ENCODE measurements at regions not wholly inside any gene's neighbourhood (a gene's known extent, or its start where the extent isn't known, plus 50 kb on each side); places are given as distances from the start of the nearest gene placed in this dataset.
A peak's percentile ranks its signal among the peaks of the same experiment; 100 is the strongest.
"Not testable (repeated sequence)": the region's sequence is repeated elsewhere in the genome, so short reads cannot be mapped to it uniquely, and the experiment has no call there.

- CTCF ChIA-PET: interaction anchor here (0.6 to 4.1 kb wide), 14 partner anchors 9 to 69 kb away, joined by 3 to 41 read pairs (median 6); a partner anchor contains a TSS
- peak overlapping the region; percentile 89 for H3K27ac ChIP-seq (ENCODE audit: low read length)
- H3K27me3 ChIP-seq (replicated peaks in 1 of 2; ENCODE audit: control insufficient read depth in 2 of 2, extremely low read depth in 1 of 2, insufficient read depth in 2 of 2, low read length in 1 of 2); H3K9me3 Mint-ChIP-seq; H3K9me3 ChIP-seq; H3K36me3 ChIP-seq (ENCODE audit: control insufficient read depth in 2 of 2, extremely low read depth in 1 of 2, insufficient read depth in 1 of 2, low read length in 1 of 2); H3K36me3 Mint-ChIP-seq; H3K4me1 ChIP-seq (ENCODE audit: control insufficient read depth in 1 of 2, extremely low read depth in 1 of 2, insufficient read depth in 2 of 2, low read length in 2 of 2); H3K27me3 Mint-ChIP-seq: not testable (repeated sequence)
- peak overlapping the region; percentile 61 to 92 for H3K4me3 ChIP-seq (ENCODE audit: control insufficient read depth in 1 of 2, extremely low read depth in 1 of 2, low read length in 1 of 2)
- POLR2A ChIA-PET: interaction anchor here (0.5 to 3.8 kb wide), 28 partner anchors 10 to 1701 kb away, joined by 3 to 87 read pairs (median 6); a partner anchor contains a TSS
- peak; percentile 74 to 87 (median 83) for ATAC-seq (replicated peaks in 1 of 4)
- H3K4me1 Mint-ChIP-seq: peaks cover 28 to 31% (median 30%) of the 10 kb centered on the region in 3 donors
- H3K4me3 Mint-ChIP-seq: peak overlapping the region; percentile 80 to 90 (median 87)
- 0% methylated on average over 4 of the region's 53 CpGs for WGBS (ENCODE audit: insufficient coverage)
- peak overlapping the region; percentile 89 to 96 for H3K27ac Mint-ChIP-seq
- DNase-seq: peak in 28 of 35 experiments; percentile 14 to 79 (median 48)
These were observed 87.8 kb downstream of the OR2B2 start for GRCh38 chr6:27824211-27825024.

GRCh38 chr6:27823714-27824210, 88.4 kb downstream of the OR2B2 start:
- H3K27ac Mint-ChIP-seq: peak overlapping the region; percentile 89 to 96
- POLR2A ChIA-PET: interaction anchor here (0.5 to 3.8 kb wide), 22 partner anchors 9 to 1061 kb away, joined by 3 to 87 read pairs (median 6); partner anchors contain the start of gene ZSCAN26 (in 1 of the 2)

GRCh38 chr6:27816906-27817305, 95.3 kb downstream of the OR2B2 start:
- WGBS (ENCODE audit: insufficient coverage): 94% methylated on average over 2 of the region's 3 CpGs
- H3K4me1 Mint-ChIP-seq: peaks cover 6 to 19% (median 16%) of the 10 kb centered on the region in 3 donors
- no peaks in the 10 kb centered on the region for H3K27me3 Mint-ChIP-seq
- POLR2A ChIA-PET: interaction anchor here (0.7 to 1.3 kb wide), 3 partner anchors 20 to 28 kb away, joined by 3 to 4 read pairs (median 4); a partner anchor contains a TSS
- Histone ChIP-seq H3K27me3 (replicated peaks in 1 of 2; ENCODE audit: control insufficient read depth in 2 of 2, extremely low read depth in 1 of 2, insufficient read depth in 2 of 2, low read length in 1 of 2) (no peaks in the 10 kb centered on the region), H3K27ac (ENCODE audit: low read length) (no peak overlapping the region), H3K36me3 (ENCODE audit: control insufficient read depth in 2 of 2, extremely low read depth in 1 of 2, insufficient read depth in 1 of 2, low read length in 1 of 2) (no peaks in the 10 kb centered on the region), H3K9me3 (no peaks in the 10 kb centered on the region), H3K4me3 (ENCODE audit: control insufficient read depth in 1 of 2, extremely low read depth in 1 of 2, low read length in 1 of 2) (no peak overlapping the region), H3K4me1 (ENCODE audit: control insufficient read depth in 1 of 2, extremely low read depth in 1 of 2, insufficient read depth in 2 of 2, low read length in 2 of 2) (peaks cover 4 to 17% of the 10 kb centered on the region in 2 experiments)
- ATAC-seq (replicated peaks in 1 of 4) (no peak), DNase-seq (no peak)
- H3K9me3 Mint-ChIP-seq: no peaks in the 10 kb centered on the region
- CTCF ChIA-PET: interaction anchor here (0.5 to 4.7 kb wide), 2 partner anchors 77 to 1457 kb away, joined by 3 to 29 read pairs; a partner anchor contains a TSS
- H3K27ac Mint-ChIP-seq: no peak overlapping the region
- no peak overlapping the region for H3K4me3 Mint-ChIP-seq
- H3K36me3 Mint-ChIP-seq: no peaks in the 10 kb centered on the region

More at GRCh38 chr6:27823714-27824210, 88.4 kb downstream of the OR2B2 start:
- H3K9me3 ChIP-seq; H3K27me3 ChIP-seq (replicated peaks in 1 of 2; ENCODE audit: control insufficient read depth in 2 of 2, extremely low read depth in 1 of 2, insufficient read depth in 2 of 2, low read length in 1 of 2); H3K4me1 ChIP-seq (ENCODE audit: control insufficient read depth in 1 of 2, extremely low read depth in 1 of 2, insufficient read depth in 2 of 2, low read length in 2 of 2); H3K36me3 Mint-ChIP-seq; H3K27me3 Mint-ChIP-seq; H3K36me3 ChIP-seq (ENCODE audit: control insufficient read depth in 2 of 2, extremely low read depth in 1 of 2, insufficient read depth in 1 of 2, low read length in 1 of 2); H3K9me3 Mint-ChIP-seq: not testable (repeated sequence)
- Mint-ChIP-seq H3K4me1 (peaks cover 23 to 26% (median 26%) of the 10 kb centered on the region in 3 donors), H3K4me3 (peak overlapping the region; percentile 80 to 90 (median 87))
- CTCF ChIA-PET: interaction anchor here (0.6 to 4.1 kb wide), 13 partner anchors 9 to 70 kb away, joined by 3 to 41 read pairs (median 7); a partner anchor contains a TSS
- DNase-seq (peak in 25 of 35 experiments; percentile 28 to 68 (median 51)), ATAC-seq (replicated peaks in 1 of 4) (peak; percentile 20 to 69 (median 60))
- peak overlapping the region; percentile 85 for H3K27ac ChIP-seq (ENCODE audit: low read length)
- WGBS (ENCODE audit: insufficient coverage): 0% methylated on average over 4 of the region's 31 CpGs
- H3K4me3 ChIP-seq (ENCODE audit: control insufficient read depth in 1 of 2, extremely low read depth in 1 of 2, low read length in 1 of 2): peak overlapping the region; percentile 61 to 79

GRCh38 chr6:27814665-27815424, 97.4 kb downstream of the OR2B2 start:
- Histone ChIP-seq H3K27ac (ENCODE audit: low read length) (peak overlapping the region; percentile 72), H3K4me1 (ENCODE audit: control insufficient read depth in 1 of 2, extremely low read depth in 1 of 2, insufficient read depth in 2 of 2, low read length in 2 of 2) (peaks cover 20 to 27% of the 10 kb centered on the region in 2 experiments), H3K27me3 (replicated peaks in 1 of 2; ENCODE audit: control insufficient read depth in 2 of 2, extremely low read depth in 1 of 2, insufficient read depth in 2 of 2, low read length in 1 of 2) (no peaks in the 10 kb centered on the region), H3K36me3 (ENCODE audit: control insufficient read depth in 2 of 2, extremely low read depth in 1 of 2, insufficient read depth in 1 of 2, low read length in 1 of 2) (no peaks in the 10 kb centered on the region), H3K4me3 (ENCODE audit: control insufficient read depth in 1 of 2, extremely low read depth in 1 of 2, low read length in 1 of 2) (peak overlapping the region; percentile 50 to 51), H3K9me3 (no peaks in the 10 kb centered on the region)
- Mint-ChIP-seq H3K27ac (peak overlapping the region; percentile 84 to 90), H3K4me1 (peaks cover 25 to 37% (median 34%) of the 10 kb centered on the region in 3 donors), H3K9me3 (no peaks in the 10 kb centered on the region), H3K36me3 (no peaks in the 10 kb centered on the region), H3K4me3 (peak overlapping the region; percentile 79 to 83 (median 82)), H3K27me3 (no peaks in the 10 kb centered on the region)
- POLR2A ChIA-PET: interaction anchor here (0.6 to 2.4 kb wide), 13 partner anchors 9 to 1771 kb away, joined by 3 to 35 read pairs (median 7); a partner anchor contains a TSS
- 3% methylated on average over 28 of the region's 40 CpGs for WGBS (ENCODE audit: insufficient coverage)
- peak; percentile 77 to 81 (median 78) for ATAC-seq (replicated peaks in 1 of 4)
- peak in 33 of 35 experiments; percentile 51 to 92 (median 74) for DNase-seq
- CTCF ChIA-PET: interaction anchor here (0.6 to 1.6 kb wide), 8 partner anchors 10 to 1789 kb away, joined by 3 to 10 read pairs (median 4); a partner anchor contains a TSS

GRCh38 chr6:27814415-27814664, 97.9 kb downstream of the OR2B2 start:
- Mint-ChIP-seq H3K27ac (peak overlapping the region; percentile 84 to 90), H3K4me3 (peak overlapping the region; percentile 79 to 83 (median 82)), H3K4me1 (peaks cover 27 to 39% (median 37%) of the 10 kb centered on the region in 3 donors)
- peaks cover 22 to 27% of the 10 kb centered on the region in 2 experiments for H3K4me1 ChIP-seq (ENCODE audit: control insufficient read depth in 1 of 2, extremely low read depth in 1 of 2, insufficient read depth in 2 of 2, low read length in 2 of 2)
- DNase-seq; H3K36me3 Mint-ChIP-seq; H3K36me3 ChIP-seq (ENCODE audit: control insufficient read depth in 2 of 2, extremely low read depth in 1 of 2, insufficient read depth in 1 of 2, low read length in 1 of 2); H3K9me3 Mint-ChIP-seq; H3K27me3 Mint-ChIP-seq; H3K27me3 ChIP-seq (replicated peaks in 1 of 2; ENCODE audit: control insufficient read depth in 2 of 2, extremely low read depth in 1 of 2, insufficient read depth in 2 of 2, low read length in 1 of 2); H3K9me3 ChIP-seq: not testable (repeated sequence)
- no CpG with 5 or more reads among the region's 24 CpGs for WGBS (ENCODE audit: insufficient coverage)
- ChIA-PET CTCF (interaction anchor here in 1 of 2 donors (0.7 to 1.6 kb wide), 7 partner anchors 10 to 1788 kb away, joined by 3 to 10 read pairs (median 4); a partner anchor contains a TSS), POLR2A (interaction anchor here (0.6 to 2.4 kb wide), 10 partner anchors 10 to 1771 kb away, joined by 3 to 35 read pairs (median 12); a partner anchor contains a TSS)
- H3K27ac ChIP-seq (ENCODE audit: low read length): peak overlapping the region; percentile 72
- peak; percentile 30 to 37 (median 35) for ATAC-seq (replicated peaks in 1 of 4)
- H3K4me3 ChIP-seq (ENCODE audit: control insufficient read depth in 1 of 2, extremely low read depth in 1 of 2, low read length in 1 of 2): peak overlapping the region; percentile 50 to 51
